ENCODE measurements at regions not wholly inside any gene's neighbourhood (a gene's known extent, or its start where the extent isn't known, plus 50 kb on each side); places are given as distances from the start of the nearest gene placed in this dataset.
"Not testable (repeated sequence)": the region's sequence is repeated elsewhere in the genome, so short reads cannot be mapped to it uniquely, and the experiment has no call there.

- DNase-seq (ENCODE audit: low read depth in 2 of 2): no peak
Measured at GRCh38 chr14:71327691-71328090, 420.4 kb downstream of the PCNX1 start.

GRCh38 chr14:71328183-71328582 is 420.9 kb downstream of the PCNX1 start:
- DNase-seq (ENCODE audit: low read depth in 2 of 2): no peak

- DNase-seq (ENCODE audit: low read depth in 2 of 2): no peak
Measured at GRCh38 chr14:71328954-71329353, 421.7 kb downstream of the PCNX1 start.

- no peak for DNase-seq (ENCODE audit: low read depth in 2 of 2)
Measured at GRCh38 chr14:71331403-71331802, 424.1 kb downstream of the PCNX1 start.

- no peak for DNase-seq (ENCODE audit: low read depth in 2 of 2)
Measured at GRCh38 chr14:71332476-71332875, 425.2 kb downstream of the PCNX1 start.

GRCh38 chr14:71333705-71334104 is 426.4 kb downstream of the PCNX1 start:
- no peak for DNase-seq (ENCODE audit: low read depth in 2 of 2)

- no peak for DNase-seq (ENCODE audit: low read depth in 2 of 2)
Measured at GRCh38 chr14:71336489-71337192, 429.4 kb downstream of the PCNX1 start.

GRCh38 chr14:71338153-71338552 is 430.9 kb downstream of the PCNX1 start:
- DNase-seq (ENCODE audit: low read depth in 2 of 2): no peak

GRCh38 chr14:71339650-71340415 is 432.6 kb downstream of the PCNX1 start:
- no peak for DNase-seq (ENCODE audit: low read depth in 2 of 2)

- no peak for DNase-seq (ENCODE audit: low read depth in 2 of 2)
Measured at GRCh38 chr14:71341156-71341555, 433.9 kb downstream of the PCNX1 start.

GRCh38 chr14:71343724-71344123 is 436.5 kb downstream of the PCNX1 start:
- no peak for DNase-seq (ENCODE audit: low read depth in 2 of 2)

GRCh38 chr14:71344506-71344905 is 437.2 kb downstream of the PCNX1 start:
- DNase-seq (ENCODE audit: low read depth in 2 of 2): no peak

- no peak for DNase-seq (ENCODE audit: low read depth in 2 of 2)
Measured at GRCh38 chr14:71346685-71347084, 439.4 kb downstream of the PCNX1 start.

GRCh38 chr14:71348394-71348793 is 441.1 kb downstream of the PCNX1 start:
- no peak for DNase-seq (ENCODE audit: low read depth in 2 of 2)

GRCh38 chr14:71348817-71349216 is 441.6 kb downstream of the PCNX1 start:
- no peak for DNase-seq (ENCODE audit: low read depth in 2 of 2)

- DNase-seq (ENCODE audit: low read depth in 2 of 2): no peak
Measured at GRCh38 chr14:71354142-71354541, 446.9 kb downstream of the PCNX1 start.

GRCh38 chr14:71354801-71355200 is 447.5 kb downstream of the PCNX1 start:
- DNase-seq (ENCODE audit: low read depth in 2 of 2): no peak

- DNase-seq (ENCODE audit: low read depth in 2 of 2): no peak
Measured at GRCh38 chr14:71355324-71356201, 448.3 kb downstream of the PCNX1 start.

- DNase-seq (ENCODE audit: low read depth in 2 of 2): no peak
Measured at GRCh38 chr14:71358209-71358931, 451.1 kb downstream of the PCNX1 start.

- not testable (repeated sequence) for DNase-seq (ENCODE audit: low read depth in 2 of 2)
Measured at GRCh38 chr14:71358932-71359421, 451.7 kb downstream of the PCNX1 start.

- no peak for DNase-seq (ENCODE audit: low read depth in 2 of 2)
Measured at GRCh38 chr14:71359823-71360222, 452.6 kb downstream of the PCNX1 start.

Data from stimulated activated CD8-positive, alpha-beta memory T cell treated with anti-CD3 and anti-CD28 coated beads, Interleukin-15, amount 100 ng/mL, for 4 hours (primary cell).